A204.1 (cell line): ENCODE measurements at regions not wholly inside any gene's neighbourhood (a gene's known extent, or its start where the extent isn't known, plus 50 kb on each side); places are given as distances from the start of the nearest gene placed in this dataset.
"Not testable (repeated sequence)": the region's sequence is repeated elsewhere in the genome, so short reads cannot be mapped to it uniquely, and the experiment has no call there.

Source experiments
- FAIRE-seq: peaks from 2 replicates; lab custom pipeline; 2012; peaks lifted over from hg19 to GRCh38; lab: Jason Lieb, UNC

DNA sequence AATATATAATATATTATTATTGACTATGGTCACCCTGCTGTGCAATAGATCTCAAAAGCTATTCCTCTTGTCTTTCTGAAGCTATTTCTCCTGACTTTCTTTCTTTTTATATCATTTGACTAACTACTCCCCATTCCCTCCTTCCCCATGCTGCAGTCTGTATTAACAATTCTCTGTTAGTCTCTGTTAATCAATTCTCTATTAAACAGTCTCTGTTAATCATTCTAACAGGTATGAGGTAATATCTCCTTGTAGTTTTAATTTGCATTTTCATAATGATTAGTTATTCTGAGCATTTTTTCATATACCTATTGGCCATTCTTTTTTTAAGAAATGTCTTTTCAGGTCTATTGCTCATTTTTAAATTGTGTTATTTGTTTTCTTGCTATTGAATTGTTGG is 201.0 kb upstream of the B3GALT2 start:
- FAIRE-seq: no peak

DNA sequence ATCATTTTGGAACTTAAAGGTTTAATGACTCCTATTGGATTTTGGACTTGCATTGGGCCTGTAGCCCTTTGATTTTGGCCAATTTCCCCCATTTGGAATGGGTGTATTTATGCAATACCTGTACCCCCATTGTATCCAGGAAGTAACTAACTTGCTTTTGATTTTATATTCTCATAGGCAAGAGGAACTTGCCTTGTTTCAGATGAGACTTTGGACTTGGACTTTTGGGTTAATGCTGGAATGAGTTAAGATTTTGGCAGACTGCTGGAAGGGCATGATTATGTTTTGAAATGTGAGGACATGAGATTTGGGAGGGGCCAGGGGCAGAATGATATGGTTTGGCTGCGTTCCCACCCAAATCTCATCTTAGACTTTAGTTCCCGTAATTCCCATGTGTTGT is 192.0 kb upstream of the B3GALT2 start:
- FAIRE-seq: not testable (repeated sequence)

DNA sequence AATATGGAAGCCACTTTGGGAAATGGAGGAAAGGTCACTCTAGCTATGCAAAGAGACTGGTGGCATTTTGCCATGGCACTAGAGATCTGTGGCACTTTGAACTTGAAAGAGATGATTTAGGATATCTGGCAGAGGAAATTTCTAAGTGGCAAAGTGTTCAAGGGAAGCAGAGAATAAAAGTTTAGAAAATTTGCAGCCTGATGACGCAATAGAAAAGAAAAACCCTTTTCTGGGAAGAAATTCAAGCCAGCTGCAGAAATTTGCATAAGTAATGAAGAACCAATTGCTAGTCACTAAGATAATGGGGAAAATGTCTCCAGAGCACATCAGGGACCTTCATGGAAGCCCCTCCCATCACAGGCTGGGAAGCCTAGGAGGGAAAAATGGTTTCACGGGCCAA is 191.1 kb upstream of the B3GALT2 start:
- FAIRE-seq: no peak

DNA sequence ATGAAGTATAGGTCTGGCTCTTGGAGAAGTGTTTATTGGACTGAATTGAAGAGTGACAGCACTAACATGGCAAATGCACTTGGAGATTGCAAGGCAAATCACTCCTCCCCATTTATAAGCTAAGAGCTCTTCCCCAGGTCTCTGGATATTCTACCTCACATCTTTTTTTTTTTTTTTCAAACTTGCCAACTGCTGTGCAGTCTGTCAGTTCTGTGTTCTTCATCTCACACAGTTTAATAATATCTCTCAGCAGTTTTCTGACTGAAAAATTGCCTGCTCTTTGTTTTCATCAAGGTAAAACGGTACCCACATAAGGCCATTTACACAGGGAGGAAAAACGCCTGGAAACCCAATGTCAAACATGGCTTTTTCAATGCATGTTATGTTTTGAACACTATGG is 186.1 kb upstream of the B3GALT2 start:
- FAIRE-seq: no peak

DNA sequence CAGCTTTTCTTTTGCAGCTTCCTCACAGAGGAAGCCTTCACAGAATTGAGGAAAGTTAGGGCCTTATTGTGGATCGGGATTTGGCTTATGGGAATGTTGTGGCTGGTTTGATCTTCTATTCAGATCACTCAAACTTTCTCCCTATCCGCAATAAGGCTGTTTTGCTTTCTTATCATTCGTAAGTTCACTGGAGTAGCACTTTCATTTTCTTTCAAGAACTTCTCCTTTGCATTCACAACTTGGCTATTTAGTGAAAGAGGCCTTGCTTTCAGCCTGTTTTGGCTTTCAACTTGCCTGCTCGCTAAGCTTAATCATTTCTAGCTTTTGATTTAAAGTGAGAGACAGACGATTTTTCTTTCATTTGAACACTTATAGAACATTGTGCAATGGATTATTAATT is 181.9 kb upstream of the B3GALT2 start:
- no peak for FAIRE-seq

DNA sequence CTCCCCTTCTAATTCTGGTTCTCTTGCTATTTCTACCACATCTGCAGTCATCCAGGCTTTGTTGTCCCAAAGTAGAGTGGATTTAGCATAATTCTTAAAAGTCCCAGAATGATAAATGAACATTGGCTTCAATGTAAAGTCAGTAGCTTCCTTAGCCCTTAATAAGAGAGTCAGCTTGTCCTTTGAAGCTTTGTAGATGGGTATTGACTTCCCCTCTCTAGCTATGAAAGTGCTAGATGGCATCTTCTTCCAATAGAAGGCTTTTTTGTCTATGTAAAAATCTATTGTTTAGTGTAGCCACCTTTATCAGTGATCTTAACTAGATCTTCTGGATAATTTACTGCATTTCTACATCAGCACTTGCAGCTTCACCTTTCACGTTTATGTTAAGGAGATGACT is 181.4 kb upstream of the B3GALT2 start:
- no peak for FAIRE-seq

DNA sequence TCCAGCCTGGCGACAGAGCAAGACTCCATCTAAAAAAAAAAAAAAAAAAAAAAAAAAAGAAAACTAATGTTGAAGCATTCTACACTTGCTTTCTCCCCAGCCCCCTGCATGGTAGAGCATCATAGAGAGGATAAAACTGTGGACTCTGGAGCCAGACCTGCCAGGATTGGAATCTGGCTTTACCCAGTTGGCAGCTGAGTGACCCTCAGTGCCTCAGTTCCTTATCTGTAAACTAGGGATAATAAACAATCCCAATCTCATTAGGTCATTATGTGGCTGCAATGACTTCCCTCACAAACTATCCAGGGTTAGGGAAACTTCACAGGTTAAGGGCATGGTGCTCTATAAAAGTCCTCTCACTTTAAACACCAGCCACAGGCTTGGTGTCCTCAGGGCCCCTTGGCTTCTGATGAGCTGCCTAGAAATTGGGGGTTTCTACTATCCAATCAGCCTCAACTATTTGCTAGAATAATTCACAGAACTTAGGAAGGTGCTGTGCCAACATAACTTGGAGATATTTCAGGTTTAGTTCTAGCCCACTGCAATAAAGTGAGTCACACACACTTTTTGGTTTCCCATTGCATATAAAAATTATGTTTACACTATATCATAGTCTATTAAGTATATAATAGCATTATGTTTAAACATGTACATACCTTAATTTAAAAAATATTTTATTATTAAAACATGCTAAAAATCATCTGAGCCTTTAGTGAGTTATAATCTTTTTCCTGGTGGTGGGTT is 180.5 kb upstream of the B3GALT2 start:
- FAIRE-seq: no peak

DNA sequence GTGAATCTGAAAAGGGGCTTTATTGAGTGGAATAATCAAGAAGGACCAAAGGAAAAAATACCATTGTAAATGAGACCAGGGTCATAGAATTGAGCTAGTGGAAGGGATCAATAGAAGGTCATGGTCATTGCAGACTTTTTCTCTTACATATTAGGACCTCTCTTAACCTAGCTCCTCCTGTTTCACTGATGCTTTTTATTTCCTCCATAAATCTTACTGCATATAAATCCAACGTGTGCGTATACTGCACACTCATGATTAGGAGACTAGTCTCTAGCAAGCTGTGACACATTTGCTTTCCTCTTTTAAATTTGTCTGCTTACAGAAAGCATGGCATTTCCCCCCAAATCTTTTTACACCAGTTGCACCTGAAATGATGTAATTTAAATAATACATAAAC is 179.6 kb upstream of the B3GALT2 start:
- no peak for FAIRE-seq

DNA sequence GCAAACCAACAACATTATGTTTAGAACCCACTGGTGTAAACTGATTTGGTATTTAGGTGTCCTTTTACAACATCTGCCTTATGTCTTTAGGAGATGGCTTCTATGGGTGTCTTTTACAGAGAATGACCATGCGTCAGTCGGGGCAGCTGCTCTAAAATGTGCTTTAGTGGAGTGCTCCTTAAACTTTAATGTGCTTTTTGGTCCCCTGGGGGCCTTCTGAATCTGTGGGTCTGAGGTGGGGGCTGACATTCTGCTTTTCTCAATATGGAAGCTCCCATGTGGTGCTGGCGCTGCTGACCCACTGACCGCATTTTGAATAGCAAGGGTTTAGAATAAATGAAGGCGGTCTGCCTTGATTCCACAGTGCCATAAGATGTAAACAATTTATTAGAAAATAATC is 173.2 kb upstream of the B3GALT2 start:
- no peak for FAIRE-seq

DNA sequence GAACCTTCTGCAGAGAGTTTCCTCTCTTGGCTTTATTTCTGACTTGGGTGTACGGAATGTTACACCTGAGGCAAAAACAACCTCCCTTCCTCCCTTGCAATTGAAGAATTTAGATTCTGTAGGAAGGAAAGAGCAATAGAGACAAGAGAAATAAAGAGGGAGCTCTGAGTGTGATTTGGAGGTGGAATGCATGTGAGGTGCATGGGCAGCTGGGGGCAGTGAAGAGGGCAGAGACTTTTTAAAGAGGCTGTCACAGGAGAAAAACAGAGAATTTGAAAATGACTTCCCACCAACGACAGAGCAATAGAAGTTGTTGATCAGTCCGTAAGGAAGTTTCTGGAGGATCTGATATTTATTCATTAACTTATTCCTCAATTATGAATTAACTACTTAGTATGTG is 172.0 kb upstream of the B3GALT2 start:
- no peak for FAIRE-seq

DNA sequence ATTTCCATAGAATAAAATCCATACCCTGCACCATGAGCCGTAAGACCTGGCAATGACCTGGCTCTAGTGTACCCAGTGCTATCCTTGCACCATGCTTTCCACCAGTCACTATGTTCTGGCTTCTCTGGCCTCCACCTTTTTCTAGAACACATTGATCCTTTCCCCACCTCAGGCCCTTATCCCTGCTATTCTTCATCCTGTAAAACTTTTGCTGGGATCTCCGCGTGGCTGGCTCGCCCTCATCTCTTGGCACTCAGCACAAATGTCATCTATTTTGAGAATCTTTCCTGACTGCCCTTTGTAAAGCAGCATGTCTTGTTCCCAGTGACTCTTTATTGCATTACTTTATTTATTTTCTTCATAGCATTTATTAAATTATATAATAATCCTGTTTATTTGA is 169.8 kb upstream of the B3GALT2 start:
- no peak for FAIRE-seq

DNA sequence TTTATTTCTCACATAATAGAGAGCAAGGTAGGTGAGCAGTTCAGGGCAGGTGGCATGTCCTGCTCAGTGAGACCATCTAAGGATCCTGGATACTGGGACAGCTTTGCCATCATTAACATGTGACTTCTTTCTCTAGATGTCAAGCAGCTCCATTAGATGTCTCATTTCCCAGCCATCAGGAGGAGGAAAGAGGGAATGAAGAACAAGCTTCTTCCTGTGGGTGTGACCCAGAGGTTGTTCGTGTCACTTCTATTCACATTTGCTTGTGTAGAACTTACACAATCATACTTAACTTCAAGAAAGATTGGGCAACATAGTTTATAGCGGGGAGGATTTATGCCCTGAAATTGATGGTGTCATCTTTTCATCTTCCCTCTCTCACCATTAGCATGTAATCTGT is 169.2 kb upstream of the B3GALT2 start:
- no peak for FAIRE-seq

DNA sequence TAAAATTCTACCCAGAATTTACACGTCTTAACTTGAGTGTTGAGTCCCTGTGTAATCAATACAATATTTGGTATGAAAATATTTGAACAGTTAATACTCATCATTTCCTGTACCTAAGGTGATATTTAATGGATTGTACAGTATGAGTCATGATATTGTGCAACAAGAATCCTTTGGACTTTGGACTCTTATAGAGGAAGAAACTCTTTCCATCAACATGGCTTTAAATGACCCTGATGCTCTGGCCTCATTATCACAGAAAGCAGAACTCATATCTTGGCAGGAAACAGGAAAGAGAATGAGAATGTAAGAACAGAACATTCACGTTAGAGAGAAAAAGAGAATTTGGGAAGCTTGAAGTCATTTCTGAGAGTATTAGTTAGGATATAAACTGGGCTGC is 168.8 kb upstream of the B3GALT2 start:
- FAIRE-seq: no peak

DNA sequence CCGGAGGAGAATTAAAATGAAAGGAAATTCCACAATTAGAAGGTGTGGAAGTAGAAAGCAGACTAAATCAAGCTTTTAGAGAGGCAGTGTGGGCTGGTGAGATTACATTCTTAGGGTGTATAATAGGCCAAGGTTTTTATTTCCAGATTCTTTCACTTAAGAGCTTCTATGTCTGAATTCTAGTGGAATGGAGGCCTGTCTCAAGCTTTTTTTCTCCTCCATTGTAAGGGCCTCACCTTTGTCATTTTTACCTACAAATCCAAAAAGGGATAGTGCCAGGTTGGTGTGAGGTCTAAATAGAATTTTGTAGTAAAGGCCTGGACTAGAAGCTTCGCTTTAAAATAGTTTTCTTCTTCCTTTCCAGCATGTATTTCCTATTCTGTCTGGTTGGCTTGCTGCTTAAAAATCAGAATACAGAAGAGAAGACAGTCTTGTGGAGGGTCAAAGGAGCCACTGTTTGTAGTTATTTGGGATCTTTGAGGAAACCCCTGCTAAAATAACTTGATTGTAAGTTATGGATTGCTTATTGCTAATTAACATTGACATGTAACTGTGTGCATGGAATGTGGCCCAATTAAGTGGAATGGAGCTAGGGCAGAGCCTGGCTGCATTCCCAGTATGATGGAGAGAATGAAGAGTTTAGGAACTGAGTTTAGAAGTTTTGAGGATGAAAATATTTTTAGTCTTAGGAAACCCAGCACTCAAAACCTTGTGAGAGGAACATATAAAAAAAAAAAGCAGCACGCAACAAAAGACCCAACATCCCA is 162.5 kb upstream of the B3GALT2 start:
- FAIRE-seq: no peak

DNA sequence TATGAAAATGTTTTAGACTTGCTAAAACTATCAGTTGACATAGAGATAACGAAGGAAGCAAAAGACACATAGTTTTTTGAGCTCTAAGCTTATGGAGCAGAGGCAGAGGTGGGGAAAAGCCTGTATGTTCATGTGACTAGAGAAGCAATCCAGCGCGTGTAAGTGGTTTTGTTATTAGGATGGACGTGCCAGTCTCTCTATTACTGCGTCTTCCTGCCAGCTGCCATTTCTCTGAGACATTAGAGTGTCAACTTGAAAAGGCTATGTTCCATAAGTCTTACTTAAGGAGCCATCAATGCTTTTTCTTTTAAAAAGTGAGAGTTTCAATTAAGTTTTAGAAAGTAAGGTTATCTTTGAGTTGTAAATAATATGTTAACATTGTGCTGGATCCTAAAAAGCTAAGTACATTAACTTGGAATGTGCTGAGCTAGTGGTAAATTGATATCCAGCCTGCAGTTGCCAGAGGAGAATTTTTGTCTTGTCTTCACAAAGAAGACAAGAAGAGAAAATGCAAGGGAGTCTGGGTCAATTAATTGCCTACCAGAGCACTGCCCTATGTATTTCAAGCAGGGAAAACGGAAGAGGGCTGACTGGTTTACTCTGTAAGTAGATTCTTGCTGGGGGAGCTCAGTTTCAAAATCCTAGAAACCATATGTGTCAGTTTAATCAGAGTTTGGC is 161.8 kb upstream of the B3GALT2 start:
- FAIRE-seq: no peak

DNA sequence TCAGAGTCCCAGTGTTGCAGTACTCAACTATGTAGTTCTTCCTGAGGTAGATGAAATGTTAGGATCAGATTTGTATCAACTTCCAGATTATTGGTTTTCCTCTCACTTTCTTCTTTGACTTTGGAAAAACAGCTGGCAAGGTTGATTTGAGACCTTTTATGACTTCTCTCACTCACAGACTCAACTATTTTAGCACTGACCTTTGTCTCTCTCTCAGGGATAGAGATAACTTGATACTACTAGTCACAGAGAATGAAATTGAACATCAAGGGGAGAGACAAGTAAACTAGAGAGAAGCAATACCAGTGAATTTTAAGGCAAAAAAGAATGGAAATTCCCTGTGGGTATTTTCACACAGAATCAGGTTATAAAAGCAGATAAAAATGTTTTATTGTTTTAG is 159.7 kb upstream of the B3GALT2 start:
- no peak for FAIRE-seq

DNA sequence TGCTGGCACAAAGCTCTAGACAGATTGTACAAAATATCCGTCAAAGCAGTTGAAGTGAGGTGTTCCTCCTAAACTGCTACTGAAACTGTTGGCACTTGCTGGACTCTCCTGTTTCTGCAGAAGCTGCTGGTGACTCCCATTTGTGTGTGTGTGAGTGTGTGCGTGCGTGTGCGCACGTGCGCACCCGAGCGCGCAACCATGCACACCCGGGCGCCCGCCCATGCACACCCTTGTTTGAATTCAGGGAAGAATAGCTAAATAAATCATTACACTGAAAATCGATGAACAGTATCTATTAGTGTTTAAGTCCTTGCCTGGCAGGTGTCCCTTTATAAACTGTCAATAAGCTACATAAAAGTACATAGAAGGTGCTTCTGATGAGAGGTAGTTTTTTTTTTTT is 156.4 kb upstream of the B3GALT2 start:
- no peak for FAIRE-seq

DNA sequence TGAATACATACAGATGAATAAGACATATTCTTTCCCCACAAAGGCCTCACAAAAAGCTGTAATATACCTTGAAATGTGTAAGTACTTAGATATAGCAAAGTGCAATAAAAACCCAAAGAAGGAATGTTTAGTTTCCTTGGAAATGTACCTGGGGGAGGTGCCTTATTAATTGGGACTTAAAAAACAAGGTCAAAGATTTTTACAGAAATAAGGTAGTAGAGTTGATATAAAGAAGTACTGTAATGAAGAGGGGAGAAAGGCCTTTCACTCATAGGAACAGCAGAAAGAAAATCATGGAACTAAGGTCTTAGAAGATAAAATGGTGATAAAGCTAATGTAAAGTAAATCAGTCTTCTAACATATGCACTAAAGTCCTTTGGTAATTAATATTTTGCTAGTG is 153.9 kb upstream of the B3GALT2 start:
- FAIRE-seq: no peak

DNA sequence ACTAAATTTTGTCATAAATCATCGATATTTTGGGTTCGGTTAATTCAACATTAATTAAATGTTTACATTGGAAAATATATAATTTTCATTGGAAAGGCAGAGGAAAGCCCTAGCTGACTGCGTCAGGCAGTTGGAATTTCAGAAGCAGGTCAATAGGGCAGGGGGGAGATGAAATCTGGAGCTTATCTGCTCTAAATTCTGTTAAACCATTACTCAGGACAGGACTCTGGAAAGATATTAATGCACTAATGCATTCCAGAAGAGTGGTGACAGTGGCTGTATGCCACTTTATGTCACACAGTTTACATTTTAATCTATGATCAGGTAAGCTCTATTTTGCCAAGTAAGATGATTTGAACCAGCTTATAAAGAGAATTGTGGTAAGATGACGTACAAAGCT is 153.0 kb upstream of the B3GALT2 start:
- FAIRE-seq: no peak

DNA sequence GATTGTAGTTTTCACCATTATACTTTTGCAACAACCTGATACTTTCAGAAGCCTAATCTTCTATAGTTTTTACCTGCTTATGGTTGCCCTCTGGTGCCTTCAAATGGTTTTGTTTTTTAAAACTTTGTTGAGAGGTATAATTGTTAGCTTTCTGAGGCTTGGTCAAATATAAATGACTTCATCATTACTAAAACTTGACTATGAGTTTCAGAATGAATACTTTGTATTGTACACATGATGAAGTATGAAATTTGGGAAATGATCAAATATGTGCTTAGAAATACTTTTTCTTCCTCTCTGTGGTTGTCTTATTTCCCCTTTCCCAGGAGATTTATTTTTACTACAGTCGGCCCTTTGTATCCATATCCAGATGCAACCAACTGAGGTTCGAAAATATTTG is 151.8 kb upstream of the B3GALT2 start:
- no peak for FAIRE-seq

DNA sequence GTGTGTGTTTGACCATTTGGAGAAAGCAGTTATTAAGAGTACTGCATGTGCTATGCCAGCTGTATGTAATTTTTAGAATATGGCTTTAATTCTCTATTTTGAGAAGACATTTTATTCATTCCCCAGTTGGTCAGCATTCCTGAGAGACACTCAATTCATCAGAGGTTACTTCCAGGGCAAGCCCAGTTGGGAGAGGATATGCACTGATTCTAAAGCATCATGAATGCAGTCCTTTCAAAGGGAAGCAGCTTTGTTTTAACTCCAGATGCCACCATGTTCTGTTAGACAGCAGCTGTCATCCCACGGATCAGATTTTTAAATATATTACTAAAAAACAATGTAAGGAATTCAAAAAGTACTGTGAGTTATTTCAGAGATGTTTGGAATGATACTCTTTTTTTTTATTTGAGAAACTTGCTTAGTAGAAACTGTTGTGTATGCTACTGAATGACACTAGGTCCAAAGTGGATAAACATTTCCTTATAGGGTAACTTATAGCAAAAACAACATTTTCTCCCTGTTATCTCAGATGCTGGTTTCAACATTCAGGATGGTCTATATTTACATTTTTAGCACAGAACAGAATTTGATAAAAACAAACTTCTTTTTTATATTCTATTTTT is 149.5 kb upstream of the B3GALT2 start:
- no peak for FAIRE-seq

DNA sequence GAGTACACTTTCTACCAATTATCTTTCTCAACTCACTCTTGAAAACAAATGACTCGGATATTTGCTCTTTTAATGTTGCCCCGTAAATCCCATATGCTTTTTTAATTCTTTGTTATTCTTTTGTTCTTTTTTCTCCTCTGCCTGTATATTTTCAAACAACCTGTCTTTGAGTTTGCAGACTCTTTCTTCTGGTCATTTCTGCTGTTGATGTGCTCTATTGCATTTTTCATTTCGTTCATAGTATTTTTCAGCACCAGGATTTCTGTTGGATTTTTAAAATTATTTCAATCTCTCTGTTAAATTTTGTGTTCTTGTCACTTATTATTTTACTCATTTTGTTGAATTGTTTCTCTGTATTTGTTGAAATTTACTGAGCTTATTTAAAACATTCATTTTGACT is 146.8 kb upstream of the B3GALT2 start:
- FAIRE-seq: no peak

DNA sequence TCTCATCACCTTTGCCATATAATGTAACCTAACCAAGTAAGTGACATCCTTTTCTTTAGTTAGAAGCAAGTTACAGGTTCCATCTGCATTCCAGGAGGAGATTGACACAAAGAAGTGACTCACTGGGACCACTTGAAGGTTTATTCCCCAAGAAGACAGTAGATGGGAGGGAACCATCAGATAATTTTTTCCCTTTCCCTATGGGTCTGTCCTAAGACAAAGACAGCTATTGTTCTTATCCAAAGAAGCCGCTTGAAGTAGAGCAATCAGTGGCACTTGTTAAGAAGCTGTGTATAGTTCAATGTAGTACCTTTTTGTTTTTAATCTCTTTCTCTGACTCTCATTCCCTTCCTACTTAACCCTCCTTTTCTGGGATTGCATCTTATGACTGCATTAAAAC is 139.9 kb upstream of the B3GALT2 start:
- no peak for FAIRE-seq
